BJ (cell line): ENCODE measurements at regions not wholly inside any gene's neighbourhood (a gene's known extent, or its start where the extent isn't known, plus 50 kb on each side); places are given as distances from the start of the nearest gene placed in this dataset.

Source experiments
- CTCF ChIA-PET: fragments of 350-600 bp; formaldehyde crosslinking; extraction: SDS; loops from one replicate; lab custom pipeline; 2021; ENCODE audit warnings: antibody characterized with exemption, inconsistent platforms; lab: Yijun Ruan, JAX
- POLR2A ChIA-PET: fragments of 300-600 bp; sonication (Branson Sonifier 250); formaldehyde crosslinking; extraction: SDS; loops from one replicate; lab custom pipeline; 2021; ENCODE audit warnings: antibody characterized with exemption; lab: Charles Lee
- DNase-seq: peaks from one replicate; pipeline ENCODE4 v3.0.0-alpha.2; 2011; ENCODE audit warnings: low read depth
- H3K27me3 ChIP-seq: 2 replicates; pipeline ENCODE4 v1.6.0; 2011; ENCODE audit warnings: low read length; ENCODE audit not compliant: control insufficient read depth, insufficient read depth
- H3K36me3 ChIP-seq: 2 replicates; pipeline ENCODE4 v1.5.1; 2011; ENCODE audit warnings: low read length; ENCODE audit not compliant: control insufficient read depth, insufficient read depth
- H3K4me3 ChIP-seq: 2 replicates; pipeline ENCODE4 v1.5.1; 2011; ENCODE audit warnings: low read depth, mild to moderate bottlenecking, control low read depth, low read length
- TF ChIP-seq, protein P1 (sequence below): IDR thresholded peaks from 2 replicates; pipeline ENCODE4 v1.5.1; 2011; ENCODE audit warnings: low read depth, mild to moderate bottlenecking, control low read depth, inconsistent platforms, low read length, moderate library complexity; ENCODE audit not compliant: insufficient read depth

DNA sequence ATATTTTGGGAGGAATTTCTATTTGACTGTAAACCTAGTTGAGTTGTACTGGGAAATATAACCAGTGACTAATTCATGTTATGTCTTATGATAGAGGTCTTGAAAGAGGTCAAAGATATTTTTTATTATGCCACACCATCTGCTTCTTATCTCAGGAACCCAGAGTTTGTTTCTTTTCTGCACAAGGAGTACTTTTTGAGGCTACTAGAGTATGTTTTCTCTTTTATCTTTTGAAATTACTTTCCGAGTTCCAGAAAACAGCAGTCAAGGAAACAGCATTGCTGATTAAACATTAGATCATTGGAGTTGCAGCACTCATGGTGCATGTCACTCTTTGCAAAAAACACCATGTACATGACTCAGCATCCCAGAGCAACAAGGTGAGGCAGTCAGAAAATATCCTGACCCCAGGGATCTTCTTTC lies 645.8 kb upstream of the NR2F2 start:
- H3K4me3 ChIP-seq, result no peak overlapping the region
- no peaks in the 10 kb centered on the region for H3K36me3 ChIP-seq
- CTCF ChIA-PET, result no interaction called here
- H3K27me3 ChIP-seq, result no peaks in the 10 kb centered on the region
- DNase-seq, result peak; percentile 54
- TF ChIP-seq, protein P1, sequence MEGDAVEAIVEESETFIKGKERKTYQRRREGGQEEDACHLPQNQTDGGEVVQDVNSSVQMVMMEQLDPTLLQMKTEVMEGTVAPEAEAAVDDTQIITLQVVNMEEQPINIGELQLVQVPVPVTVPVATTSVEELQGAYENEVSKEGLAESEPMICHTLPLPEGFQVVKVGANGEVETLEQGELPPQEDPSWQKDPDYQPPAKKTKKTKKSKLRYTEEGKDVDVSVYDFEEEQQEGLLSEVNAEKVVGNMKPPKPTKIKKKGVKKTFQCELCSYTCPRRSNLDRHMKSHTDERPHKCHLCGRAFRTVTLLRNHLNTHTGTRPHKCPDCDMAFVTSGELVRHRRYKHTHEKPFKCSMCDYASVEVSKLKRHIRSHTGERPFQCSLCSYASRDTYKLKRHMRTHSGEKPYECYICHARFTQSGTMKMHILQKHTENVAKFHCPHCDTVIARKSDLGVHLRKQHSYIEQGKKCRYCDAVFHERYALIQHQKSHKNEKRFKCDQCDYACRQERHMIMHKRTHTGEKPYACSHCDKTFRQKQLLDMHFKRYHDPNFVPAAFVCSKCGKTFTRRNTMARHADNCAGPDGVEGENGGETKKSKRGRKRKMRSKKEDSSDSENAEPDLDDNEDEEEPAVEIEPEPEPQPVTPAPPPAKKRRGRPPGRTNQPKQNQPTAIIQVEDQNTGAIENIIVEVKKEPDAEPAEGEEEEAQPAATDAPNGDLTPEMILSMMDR, result no peak
- POLR2A ChIA-PET, result no interaction called here

DNA sequence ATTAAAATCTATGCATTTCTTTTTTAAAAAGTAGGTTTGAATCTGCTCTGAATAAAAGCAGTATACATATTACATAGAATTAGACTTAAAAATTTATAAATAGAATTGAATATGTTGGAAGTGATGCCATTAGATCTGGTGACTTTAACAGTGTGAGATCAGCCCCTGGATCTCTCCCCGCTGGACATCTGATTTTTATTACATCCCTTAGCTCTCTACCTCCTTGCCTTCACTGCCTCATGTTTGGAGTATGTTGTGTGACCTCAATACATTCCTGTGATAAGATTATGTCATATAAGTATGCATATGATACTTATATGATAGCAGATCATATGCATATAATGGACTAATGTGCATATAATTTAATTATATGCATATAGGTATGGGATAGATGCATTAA lies 643.4 kb upstream of the NR2F2 start:
- POLR2A ChIA-PET, result no interaction called here

DNA sequence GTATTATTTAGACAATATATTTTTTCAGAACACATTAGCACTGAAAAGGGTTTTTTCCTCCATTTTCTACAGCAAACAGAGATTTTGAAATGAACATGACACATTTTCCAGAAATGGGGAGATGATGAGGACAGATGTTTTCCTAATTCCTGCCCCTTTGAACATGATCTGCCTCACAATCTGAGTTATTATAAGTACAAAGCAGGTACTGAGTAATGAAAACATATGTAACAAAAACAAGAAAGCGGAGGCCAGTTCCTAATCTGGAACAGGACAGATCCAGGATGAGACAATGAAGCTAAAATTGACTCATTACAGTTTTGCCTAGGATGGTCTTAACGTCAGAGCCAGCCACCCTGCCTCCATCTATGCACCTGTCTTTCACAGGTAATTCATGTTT lies 642.8 kb upstream of the NR2F2 start:
- DNase-seq, result no peak
- TF ChIP-seq, protein P1, result no peak
- POLR2A ChIA-PET, result no interaction called here
- no peaks in the 10 kb centered on the region for H3K36me3 ChIP-seq
- no peaks in the 10 kb centered on the region for H3K27me3 ChIP-seq
- CTCF ChIA-PET, result no interaction called here
- H3K4me3 ChIP-seq, result no peak overlapping the region

More for the DNA sequence above, 643.4 kb upstream of the NR2F2 start:
- H3K4me3 ChIP-seq, result no peak overlapping the region
- no peak for DNase-seq
- CTCF ChIA-PET, result no interaction called here
- TF ChIP-seq, protein P1, result no peak
- H3K27me3 ChIP-seq, result no peaks in the 10 kb centered on the region
- no peaks in the 10 kb centered on the region for H3K36me3 ChIP-seq

GRCh38 chr15:95690631-95691340 lies 639.7 kb upstream of the NR2F2 start:
- ChIA-PET POLR2A (no interaction called here), CTCF (interaction anchor here (0.6 kb wide), 1 partner anchor 70 kb away, joined by 3 read pairs; no protein-coding TSS in a partner anchor)
- H3K4me3 ChIP-seq, result no peak overlapping the region
- TF ChIP-seq, protein P1, result no peak
- H3K36me3 ChIP-seq, result no peaks in the 10 kb centered on the region
- DNase-seq, result no peak
- H3K27me3 ChIP-seq, result no peaks in the 10 kb centered on the region

GRCh38 chr15:95693917-95694316 lies 636.6 kb upstream of the NR2F2 start:
- H3K4me3 ChIP-seq, result no peak overlapping the region
- H3K36me3 ChIP-seq, result no peaks in the 10 kb centered on the region
- CTCF ChIA-PET, result no interaction called here
- POLR2A ChIA-PET, result no interaction called here
- TF ChIP-seq, protein P1, result no peak
- no peak for DNase-seq
- no peaks in the 10 kb centered on the region for H3K27me3 ChIP-seq
